ENCODE measurements at regions not wholly inside any gene's neighbourhood (a gene's known extent, or its start where the extent isn't known, plus 50 kb on each side); places are given as distances from the start of the nearest gene placed in this dataset.

DNA sequence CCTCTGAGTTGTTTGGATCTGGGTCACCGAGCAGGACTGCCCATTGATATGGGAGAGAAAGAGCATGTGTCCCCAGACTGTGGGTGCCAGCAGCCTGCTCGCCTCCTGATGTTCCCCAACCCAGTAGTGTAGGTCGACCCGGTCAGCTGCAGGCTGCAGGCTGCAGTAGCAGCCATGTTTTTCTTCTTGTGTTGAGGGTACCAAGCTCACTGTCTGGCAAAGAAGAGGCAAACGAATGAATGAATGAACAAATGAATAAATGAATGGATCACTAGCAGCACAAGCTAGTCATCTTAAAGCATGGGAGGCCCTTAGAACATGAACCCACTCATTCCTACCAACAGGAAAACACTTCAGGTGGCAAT is 293.2 kb downstream of the SOX9 start:
- DNase-seq: no peak

DNA sequence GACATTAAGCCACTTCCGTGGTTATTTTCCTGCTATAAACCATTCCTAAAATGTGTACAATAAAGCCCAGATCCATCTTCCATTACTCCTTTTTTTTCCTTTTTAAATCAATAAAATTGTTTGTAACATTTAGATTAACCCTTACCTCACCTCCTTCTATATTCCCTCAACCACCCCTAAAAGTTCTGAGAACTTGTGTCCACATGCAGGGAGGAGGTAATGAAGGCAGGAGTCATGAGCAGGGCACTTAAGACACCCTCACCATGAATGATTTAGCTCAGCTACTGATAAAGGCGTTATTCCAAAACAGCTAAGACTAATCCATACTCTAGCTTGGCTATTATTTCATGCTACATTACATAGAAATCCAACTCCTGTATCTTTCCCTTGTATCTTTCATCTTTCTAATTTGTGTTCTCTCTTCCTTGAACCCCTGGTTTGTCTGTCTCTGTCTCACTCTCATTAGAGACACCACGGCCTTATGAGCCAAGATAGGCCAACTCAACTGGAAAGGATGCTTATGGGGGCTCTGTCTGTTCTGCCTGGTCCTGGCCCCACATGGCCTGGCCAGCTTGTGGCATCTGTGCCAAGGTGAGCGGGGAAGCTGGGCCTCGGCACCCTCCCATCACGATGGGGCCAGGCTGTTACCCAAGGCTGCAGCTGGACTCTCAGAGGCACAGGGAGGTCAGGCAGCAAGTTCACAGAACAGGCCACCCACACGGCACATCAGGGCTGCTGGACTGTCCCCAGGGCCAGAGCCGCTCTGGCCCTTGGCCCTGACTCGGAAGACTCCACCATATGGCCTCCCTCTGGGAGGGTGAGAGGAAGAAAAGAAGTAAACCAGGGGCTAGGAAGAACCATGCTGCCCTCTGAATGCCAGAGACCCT is 294.4 kb downstream of the SOX9 start:
- no peak for DNase-seq

DNA sequence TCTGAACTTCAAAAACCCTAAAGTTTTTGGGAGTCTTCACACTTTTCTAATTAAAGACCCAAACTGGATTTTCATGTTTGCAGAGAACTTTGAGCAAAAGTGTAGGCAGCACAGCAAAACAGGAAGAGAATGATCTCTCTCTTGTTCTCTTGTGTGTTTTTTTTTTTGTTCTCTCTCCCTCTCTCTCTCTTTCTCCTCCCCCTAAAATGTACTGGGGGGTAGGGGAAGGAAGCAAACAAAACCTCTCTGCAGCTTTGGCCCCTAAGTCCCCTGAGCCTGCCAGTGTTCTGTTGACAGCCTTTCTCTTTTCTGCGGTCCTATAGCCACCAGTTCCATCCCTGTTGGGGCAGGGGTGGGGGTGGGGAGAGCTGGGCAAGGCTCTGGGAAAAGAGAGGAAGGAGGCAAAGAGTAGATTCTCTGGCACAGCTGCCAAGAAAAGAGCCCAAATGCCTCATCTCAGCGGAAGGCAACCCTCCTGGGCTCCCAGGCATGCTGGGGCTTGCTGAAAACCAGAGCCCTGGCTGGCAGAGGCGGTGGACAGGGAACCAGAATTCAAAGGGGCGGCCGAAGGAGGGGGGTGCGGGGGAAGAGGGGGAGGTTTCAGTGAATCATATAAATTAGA is 295.3 kb downstream of the SOX9 start:
- DNase-seq: no peak

DNA sequence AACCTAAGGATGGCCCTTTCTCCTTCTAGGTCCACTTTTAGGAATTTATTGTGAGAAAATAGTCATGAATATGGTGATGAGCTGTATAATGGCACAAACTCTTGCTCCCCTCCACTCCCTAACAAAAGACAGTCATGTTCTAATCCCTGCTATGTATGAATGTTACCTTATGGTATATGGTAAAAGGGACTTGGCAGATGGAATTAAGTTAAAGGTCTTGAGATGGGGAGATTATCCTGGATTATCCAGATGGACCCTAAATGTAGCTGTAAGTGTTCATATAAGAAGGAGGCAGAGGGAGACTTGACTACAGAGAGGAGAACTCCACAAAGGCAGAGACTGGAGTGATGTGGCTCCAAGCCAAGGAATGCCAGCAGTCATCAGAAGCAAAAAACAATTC is 296.1 kb downstream of the SOX9 start:
- no peak for DNase-seq

DNA sequence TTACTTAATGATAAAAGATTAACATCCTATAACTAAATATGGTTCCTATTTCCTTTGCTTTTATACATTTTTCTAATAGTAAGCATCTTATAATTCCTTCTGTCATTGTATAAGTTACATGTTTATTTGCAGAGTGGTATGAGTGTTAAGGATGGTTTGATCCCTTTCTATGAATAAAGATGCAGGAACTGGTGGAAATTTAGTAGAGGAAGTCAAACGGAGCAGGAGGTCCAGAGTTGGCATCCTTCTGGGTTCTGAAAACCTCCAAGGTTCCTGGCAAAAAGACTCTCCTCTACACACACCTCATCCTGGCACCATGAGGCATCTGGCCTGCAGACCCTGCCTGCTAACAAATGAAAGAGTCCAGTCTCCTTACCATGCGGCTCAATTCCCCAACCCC is 296.8 kb downstream of the SOX9 start:
- DNase-seq: no peak

DNA sequence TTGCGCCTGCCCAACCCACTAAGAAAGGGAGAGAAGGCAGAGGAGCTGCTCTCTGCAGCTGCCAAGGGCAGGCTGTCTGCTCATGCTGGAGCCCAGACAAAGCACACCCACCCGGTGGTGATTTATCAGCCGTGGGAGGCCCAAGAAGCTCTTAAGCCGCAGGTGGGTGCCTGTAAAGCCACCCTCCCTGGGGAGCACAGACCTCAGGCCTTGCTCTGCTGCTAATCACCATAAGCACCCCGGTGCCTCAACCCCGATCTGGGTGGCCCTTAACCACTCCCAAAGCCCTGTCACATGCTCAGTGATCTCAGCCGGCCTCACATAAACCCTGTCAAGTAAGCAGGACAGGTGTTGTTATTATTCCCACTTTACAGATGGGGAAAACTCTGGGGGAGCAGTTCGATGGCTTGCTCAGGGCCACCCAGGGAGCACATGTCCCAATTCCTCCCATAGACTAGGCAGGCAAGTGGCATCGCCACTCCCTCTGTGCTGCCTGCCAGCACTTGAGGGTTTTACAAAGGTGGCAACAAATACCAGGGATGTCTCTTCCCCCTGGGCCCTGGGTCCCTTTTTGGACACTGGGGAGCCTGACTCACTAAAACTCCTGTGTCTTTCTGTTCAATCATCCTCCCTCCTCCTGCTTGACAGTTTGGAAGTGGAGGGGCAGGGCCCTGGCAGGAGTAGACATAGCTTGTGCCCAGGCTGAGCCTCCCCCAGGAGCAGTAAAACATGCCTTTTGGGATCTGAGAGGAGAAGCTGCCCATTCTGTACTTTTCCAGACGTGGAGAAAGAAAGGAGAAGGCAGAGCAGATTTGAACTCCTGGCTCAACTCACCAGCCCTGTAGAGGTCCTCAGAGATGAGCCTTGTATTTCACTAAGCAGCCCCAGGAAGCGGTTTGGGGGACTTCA is 299.3 kb downstream of the SOX9 start:
- DNase-seq: no peak

DNA sequence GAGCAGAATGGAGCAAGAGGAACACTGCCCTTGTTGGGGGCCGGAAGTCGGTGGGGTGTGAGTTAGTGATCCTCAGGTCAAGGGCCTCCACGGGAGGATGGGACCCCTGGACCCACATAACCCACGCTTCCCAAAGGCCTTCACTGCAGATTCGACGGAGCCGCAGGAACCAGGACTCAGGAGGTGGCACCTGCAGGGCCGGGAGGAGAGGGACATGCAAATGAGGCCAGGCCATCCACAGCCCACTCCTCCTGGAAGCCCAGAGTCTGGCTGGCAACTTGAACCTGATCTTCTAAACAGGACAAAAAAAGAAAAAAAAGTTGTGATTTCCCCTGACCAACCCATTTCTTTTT is 299.9 kb downstream of the SOX9 start:
- DNase-seq: no peak

DNA sequence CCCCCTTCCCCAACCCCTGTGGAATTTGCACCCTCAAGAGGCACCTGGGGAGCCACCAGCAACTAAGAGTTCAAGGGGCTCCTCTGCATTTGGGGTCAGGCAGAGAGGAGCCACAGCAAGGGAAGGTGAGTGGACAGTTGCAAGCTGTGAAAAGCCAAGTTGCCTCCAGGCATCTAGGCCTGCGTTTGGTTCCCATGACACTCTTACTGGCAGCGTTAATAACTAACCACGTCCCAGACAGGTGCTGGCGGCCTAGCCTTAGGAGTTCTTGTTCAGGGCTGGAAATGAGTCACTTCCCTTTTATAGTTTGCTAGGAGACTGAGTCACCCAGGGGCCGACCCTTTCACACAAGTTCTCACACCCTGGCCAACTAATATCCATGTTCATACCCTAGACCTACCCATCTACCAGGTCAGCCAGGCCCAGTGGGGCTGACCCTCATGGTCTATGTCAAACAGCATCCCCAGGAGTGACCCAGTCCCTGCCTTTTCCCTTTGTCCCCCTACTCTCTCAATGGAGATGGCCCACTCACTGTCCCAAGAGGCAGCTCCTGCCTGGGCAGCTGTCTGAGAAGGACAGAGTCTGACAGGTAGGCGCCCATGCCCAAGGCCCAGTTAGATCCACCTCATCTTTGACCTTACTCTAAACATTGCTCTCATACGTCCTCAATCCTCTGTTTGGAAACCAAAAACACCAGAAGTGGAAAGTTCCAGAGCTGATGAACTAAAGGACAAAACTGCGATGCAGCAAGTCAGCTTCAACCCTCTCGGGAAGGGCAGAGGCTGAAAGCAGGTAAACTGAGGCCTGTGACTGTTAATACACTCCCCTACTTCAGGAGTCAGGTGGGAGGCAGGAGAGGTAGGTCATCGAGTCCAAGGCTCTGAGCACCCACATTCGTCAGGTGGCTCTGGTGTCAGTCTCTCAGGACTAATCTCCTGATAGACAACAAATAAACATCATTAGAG is 300.6 kb downstream of the SOX9 start:
- peak; percentile 88 for DNase-seq

DNA sequence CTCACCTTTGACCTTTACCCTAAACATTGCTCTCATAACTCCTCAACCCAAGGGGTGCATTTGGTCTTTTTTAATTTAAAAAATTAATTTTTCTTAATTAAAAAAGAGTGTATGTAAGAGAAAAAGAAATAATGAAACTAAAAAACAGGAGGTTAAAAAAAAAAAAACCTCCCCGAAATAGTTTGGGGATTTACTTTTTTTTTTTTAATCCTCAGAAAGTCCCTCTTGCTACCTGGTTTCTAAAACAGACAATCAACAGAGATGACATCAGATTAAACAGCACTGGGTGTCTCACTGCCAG is 301.3 kb downstream of the SOX9 start:
- no peak for DNase-seq

DNA sequence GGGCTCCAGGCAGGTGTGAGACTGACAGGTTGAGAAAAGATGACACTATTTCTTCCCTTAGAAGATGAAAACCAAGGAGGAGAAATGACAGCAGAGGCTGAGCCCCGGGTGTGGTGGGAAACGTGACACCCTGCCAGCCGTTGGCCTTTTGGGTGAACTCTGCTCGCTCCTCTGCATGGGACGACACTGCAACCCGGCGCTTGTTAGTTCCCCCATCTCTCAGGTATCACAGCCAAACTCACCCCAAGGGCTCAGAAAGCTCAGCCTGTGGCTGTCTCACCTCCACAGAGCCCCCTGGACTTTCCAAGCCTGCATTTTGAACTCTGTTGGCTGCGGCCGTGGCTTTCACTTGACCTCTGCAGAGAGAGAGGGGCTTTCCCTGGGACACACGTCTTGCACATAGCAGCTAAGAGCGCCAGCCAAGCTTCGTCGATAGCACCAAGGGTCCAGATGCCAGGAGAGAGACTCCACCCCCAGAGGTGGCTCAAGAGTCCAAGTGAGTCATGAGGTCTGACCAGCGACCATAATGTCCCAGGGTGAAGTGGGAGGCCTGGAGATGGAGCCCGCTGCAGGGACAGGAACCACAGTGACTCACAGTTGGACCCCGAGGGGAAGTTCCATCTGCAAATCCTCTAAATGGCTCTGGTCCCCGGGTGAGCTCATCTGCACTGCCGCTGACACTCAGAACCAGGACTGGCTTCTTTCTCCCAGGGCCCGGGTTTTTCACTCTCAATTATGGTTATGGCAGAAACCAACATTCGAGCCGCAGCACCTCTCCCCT is 301.9 kb downstream of the SOX9 start:
- DNase-seq: peak; percentile 42

DNA sequence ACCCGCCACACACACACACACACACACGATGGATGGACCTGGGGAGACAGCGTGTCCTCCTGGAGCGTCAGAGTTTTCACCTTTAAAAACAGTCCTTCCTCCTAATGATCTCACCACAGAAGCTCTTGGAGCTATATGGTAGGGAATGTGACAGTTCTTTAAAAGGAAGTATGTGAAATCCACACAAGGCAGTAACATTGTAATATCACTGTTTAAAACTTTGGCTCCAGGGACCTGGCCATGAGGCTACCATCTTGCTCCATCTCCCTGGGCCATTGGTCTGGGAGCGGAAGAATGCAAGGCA is 302.4 kb downstream of the SOX9 start:
- no peak for DNase-seq

DNA sequence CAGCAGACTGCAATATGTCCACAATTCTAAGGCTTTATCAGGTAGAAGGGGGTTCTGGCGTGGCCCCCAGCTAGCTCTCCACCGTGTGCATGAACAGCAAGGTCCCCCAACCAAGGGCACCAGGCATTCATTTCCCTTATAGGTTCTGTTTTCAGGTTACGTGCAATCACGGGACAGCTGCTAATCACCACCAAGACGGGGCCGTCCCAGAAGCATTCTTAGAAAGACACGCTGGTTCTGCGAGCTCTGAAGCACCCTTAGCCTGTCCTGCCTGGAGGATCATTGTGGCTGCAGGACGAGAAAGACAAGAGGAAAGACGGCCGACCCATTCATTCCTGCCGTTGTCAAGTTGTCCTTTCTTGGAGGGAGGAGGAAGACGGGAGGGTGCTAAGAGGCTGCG is 302.9 kb downstream of the SOX9 start:
- DNase-seq: no peak

DNA sequence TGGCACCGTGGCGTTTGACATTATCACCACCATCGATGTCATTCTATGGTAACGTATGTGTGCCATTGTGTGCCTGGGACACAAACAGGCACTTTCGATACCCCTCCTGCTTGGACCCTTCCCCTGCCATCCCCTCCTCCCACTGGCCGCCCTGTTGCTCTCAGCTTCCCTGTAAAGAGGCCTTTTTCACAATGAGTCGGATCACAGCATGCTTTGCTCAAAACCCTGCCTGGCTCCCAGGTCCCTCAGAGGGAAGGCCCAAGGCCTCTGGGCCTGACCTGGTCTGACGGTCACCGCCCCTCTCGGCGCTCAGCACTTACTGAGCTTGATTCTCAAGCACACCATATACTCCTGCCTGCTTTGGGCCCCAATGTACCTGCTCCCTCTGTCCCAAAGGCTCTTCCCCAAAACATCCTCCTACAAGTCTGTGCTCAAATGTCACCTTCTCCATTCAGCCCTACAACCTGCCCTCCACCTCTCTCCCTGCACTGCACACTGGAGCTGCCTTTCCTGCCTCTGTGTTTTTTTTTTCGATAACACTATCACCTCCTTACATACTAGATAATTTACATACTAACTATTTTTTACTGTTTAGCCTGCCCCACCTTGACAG is 303.8 kb downstream of the SOX9 start:
- DNase-seq: no peak

DNA sequence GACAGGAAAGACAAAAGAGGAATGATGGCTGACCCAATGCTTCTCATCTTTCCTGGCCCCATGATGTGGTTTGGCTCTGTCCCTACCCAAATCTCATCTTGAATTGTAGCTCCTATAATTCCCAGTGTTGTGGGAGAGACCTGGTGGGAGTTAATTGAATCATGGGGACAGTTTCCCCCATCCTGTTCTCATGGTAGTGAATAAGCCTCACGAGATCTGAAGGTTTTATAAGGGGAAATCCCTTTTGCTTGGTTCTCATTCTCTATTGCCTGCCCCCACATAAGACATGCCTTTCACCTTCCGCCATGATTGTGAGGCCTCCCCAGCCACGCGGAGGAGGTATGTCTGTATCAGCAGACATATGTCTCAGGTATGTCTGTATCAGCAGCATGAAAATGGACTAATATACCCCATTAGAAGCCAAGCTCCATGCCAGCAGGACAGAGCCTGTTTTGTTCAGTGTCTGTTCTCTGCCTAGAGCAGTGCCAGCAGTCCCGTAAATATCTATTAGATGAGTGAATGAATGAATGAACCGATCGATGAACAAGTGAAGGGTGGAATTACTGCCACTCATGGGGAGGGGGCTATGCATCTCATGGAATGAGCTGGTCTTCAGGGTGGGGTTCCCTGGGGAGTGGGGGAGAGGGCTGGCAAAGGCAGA is 304.4 kb downstream of the SOX9 start:
- DNase-seq: no peak

DNA sequence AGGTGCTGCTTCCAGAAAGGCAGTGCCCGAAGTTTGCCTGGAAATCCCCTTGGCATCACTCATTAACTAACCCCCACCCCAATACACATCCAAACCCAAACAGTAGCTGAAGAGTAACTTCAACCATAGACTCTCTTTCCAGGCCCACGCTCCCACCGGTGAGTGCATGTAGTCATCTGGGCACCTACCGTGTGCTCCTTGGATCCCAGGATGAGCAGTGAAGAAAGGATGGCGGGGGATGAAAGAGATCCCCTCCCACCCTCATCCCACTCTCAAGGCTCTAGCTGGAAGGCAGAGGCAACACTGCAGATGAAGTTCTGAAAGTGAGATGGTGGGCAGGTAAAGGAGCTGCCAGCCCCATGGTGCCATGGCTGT is 305.0 kb downstream of the SOX9 start:
- no peak for DNase-seq

DNA sequence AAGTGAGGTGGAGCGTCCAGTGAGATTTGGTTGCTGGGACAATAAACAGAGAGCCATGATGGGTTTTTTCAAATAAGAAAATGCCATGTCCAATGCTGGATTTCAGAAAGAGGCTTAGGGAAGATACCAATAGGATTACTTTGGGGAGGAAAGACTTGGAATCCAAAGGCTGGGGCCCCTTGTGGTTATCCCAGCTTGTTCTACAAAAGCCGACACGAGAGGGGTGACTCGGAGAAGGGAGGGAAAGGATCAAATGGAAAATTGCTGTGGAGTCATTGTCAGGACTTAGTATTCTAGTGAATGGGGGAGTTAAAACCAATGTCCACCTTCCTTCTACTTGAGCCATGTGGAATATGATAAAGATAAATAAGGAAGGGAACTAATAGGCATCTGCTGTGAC is 305.5 kb downstream of the SOX9 start:
- no peak for DNase-seq

DNA sequence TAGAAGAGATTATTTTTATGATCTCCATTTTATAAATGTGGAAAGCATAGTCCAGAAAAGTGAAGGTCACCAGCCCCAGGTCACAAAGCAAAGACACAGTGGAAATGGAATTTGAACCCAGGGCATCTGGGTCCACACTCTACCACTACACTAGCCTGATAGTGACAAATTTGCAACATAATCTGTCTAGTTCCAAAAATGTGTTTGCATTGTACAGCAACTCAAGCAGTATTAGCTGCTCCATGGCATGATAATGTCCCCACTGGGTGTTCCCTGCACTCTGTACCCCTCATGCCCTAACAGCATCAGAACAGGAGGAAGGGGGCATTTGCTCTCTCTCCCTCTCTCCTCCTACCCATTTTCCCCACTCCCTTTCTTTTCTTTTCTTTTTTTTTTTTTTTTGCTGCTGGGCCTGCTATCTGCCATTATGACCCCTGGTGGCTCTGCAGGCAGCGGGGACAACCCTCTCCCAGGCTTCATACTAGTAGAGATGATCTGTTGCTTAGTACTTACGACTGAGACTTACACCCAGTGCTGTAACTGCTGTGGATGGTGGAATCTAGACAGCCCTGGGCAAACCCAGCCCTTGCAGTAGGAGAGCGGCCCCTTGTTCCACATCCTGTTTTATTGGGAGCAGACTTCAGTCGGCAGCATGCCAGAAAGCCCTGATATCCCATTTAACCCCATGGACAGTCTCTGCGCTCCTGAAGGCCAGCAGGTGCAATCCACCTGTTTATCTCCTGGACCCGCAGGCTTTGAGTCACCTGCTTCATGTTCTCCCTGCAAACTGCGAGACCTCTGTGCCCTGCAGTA is 306.3 kb downstream of the SOX9 start:
- no peak for DNase-seq

DNA sequence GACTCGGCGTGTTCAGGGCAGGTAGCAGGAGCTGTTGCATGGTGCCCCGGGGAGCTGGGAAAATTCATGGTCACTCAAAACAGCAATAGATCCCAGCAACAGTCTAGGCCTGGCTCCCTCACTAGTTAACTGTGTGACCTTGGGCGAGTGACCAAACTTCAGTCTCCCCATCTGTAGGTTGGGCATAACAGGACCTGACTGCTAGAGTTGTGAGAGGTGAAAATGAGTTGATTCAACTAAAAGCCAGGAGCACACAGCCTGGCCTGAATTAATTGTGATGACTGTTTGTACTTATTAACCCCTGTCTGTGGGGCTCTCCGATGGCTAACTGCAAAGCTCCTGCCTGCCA is 306.9 kb downstream of the SOX9 start:
- no peak for DNase-seq

DNA sequence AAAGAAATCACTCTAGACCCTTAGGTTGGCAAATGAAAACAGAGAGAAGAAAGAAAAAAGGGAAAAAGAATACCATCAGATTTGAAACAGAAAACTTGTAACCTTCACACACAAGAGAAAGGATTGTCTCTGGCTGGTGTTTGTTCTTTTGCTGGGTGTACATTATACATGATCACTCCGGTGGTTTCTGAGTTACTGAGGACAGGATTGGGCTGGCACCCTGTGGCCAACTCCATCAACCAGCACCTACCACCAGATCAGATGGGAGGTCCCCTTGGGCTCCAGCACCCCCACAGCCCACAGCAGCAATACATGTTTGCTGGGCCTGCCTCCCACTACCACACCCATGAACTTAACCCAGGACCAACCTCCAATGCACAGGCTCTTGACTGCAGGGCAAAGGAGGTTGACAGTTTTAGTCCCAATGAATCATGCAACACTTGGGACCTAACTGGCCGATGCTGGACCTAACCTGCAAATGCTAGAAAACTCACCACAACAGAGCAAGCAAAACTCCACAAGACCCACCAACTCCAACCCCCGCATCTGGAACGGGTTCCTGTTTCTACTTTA is 308.3 kb downstream of the SOX9 start:
- no peak for DNase-seq
